CD4-positive, alpha-beta T cell (primary cell): ENCODE measurements at regions not wholly inside any gene's neighbourhood (a gene's known extent, or its start where the extent isn't known, plus 50 kb on each side); places are given as distances from the start of the nearest gene placed in this dataset.

ENCODE experiments used
- ATAC-seq: fragments of 200-7000 bp; cut with Tn5 transposase; one replicate; pipeline ENCODE4 v1.10.0; 2022; ENCODE audit warnings: mild to moderate bottlenecking; ENCODE audit not compliant: poor library complexity
- CTCF ChIA-PET: fragments of 350-600 bp; sonication (Branson Sonifier 250); formaldehyde crosslinking; loops from one replicate; lab custom pipeline; 2021; ENCODE audit warnings: antibody characterized with exemption, inconsistent platforms; lab: Charles Lee
- POLR2A ChIA-PET: fragments of 350-600 bp; sonication (Branson Sonifier 250); formaldehyde crosslinking; loops from one replicate; lab custom pipeline; 2021; ENCODE audit warnings: antibody characterized with exemption, inconsistent platforms; lab: Charles Lee
- DNase-seq, 14 experiments: peaks; one replicate each; pipeline ENCODE4 v3.0.0-alpha.2; 2013 to 2020; ENCODE audit warnings: mixed read lengths in 2 of 14
- H3K27ac ChIP-seq, 2 donors: one replicate each; pipeline versions ENCODE4 v1.5.1 to v1.7.0; 2013; ENCODE audit warnings: low read length in 2 of 2, low read depth in 1 of 2, mild to moderate bottlenecking in 1 of 2
- H3K27me3 ChIP-seq, 2 experiments: 1 replicate in 1 of 2; 2 replicates in 1 of 2; pipeline versions ENCODE4 v1.6.1 to v1.7.0; 2013; ENCODE audit warnings: low read length in 2 of 2, control low read depth in 1 of 2, mild to moderate bottlenecking in 1 of 2, moderate library complexity in 1 of 2; ENCODE audit not compliant: insufficient read depth in 2 of 2, control insufficient read depth in 1 of 2
- H3K36me3 ChIP-seq: one replicate; pipeline ENCODE4 v1.6.1; 2013; ENCODE audit warnings: low read length, control low read depth; ENCODE audit not compliant: insufficient read depth
- H3K4me1 ChIP-seq: one replicate; pipeline ENCODE4 v1.6.1; 2013; ENCODE audit warnings: low read length, control low read depth; ENCODE audit not compliant: insufficient read depth
- H3K4me3 ChIP-seq: one replicate; pipeline ENCODE4 v1.5.1; 2013; ENCODE audit warnings: mild to moderate bottlenecking, low read length, moderate library complexity
- H3K9me3 ChIP-seq, 2 experiments: 1 replicate in 1 of 2; 2 replicates in 1 of 2; pipeline versions ENCODE4 v1.6.1 to v1.7.0; 2013; ENCODE audit warnings: low read length in 2 of 2, mild to moderate bottlenecking in 2 of 2, control low read depth in 1 of 2, moderate library complexity in 1 of 2; ENCODE audit not compliant: control insufficient read depth in 1 of 2, insufficient read depth in 1 of 2
- H3K27ac Mint-ChIP-seq: one replicate; pipeline ENCODE4 v1.8.0; 2020; ENCODE audit warnings: mixed read lengths
- H3K27me3 Mint-ChIP-seq: one replicate; pipeline ENCODE4 v1.8.0; 2021; ENCODE audit warnings: mixed read lengths
- H3K36me3 Mint-ChIP-seq: one replicate; pipeline ENCODE4 v1.8.0; 2021; ENCODE audit warnings: low read depth, mixed read lengths
- H3K4me1 Mint-ChIP-seq: one replicate; pipeline ENCODE4 v1.8.0; 2021; ENCODE audit warnings: low read depth, mixed read lengths
- H3K4me3 Mint-ChIP-seq: one replicate; pipeline ENCODE4 v1.8.0; 2020; ENCODE audit warnings: mild to moderate bottlenecking, mixed read lengths
- H3K9me3 Mint-ChIP-seq: one replicate; pipeline ENCODE4 v1.8.0; 2020; ENCODE audit warnings: mixed read lengths
- intact Hi-C, 2 experiments: fragments of 100-400 bp; cut with DNase I in 1 of 2; cut with micrococcal nuclease in 1 of 2; formaldehyde crosslinking; loops; one replicate each; pipeline versions ENCODE4 v1.15.1 to v1.9.0; 2023 to 2025; cut with DNase I, micrococcal nuclease
- TF ChIP-seq, protein P1 (sequence below): fragments of 200-600 bp; IDR thresholded peaks from one replicate; pipeline ENCODE4 v1.8.0; 2022; ENCODE audit warnings: antibody characterized with exemption, mild to moderate bottlenecking

DNA sequence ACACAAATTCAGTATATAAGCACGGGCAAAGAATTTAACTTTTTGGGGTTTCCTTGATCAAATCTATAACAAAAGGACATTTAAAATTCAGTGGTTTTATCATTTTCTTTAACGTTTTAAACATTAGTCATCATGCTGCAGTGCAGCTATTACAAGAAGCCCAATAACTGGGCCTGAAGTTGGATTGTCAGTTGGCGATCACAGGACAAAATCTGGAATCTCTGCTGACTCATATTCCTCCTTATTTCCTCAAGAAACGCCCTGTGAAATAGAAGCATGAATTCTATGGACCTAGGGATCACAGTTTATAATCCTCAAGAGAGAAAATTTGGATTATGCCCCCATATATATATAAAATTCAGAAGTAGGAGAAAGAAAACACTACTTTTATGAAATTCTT, 971.6 kb upstream of the MIR17HG start:
- Mint-ChIP-seq H3K36me3 (no peaks in the 10 kb centered on the region), H3K9me3 (peaks cover 3% of the 10 kb centered on the region), H3K4me3 (no peak overlapping the region), H3K27ac (no peak overlapping the region), H3K4me1 (no peaks in the 10 kb centered on the region), H3K27me3 (no peaks in the 10 kb centered on the region)
- H3K27ac ChIP-seq = no peak overlapping the region
- no peaks in the 10 kb centered on the region for H3K27me3 ChIP-seq
- POLR2A ChIA-PET = no interaction called here
- CTCF ChIA-PET = no interaction called here
- TF ChIP-seq, protein P1, sequence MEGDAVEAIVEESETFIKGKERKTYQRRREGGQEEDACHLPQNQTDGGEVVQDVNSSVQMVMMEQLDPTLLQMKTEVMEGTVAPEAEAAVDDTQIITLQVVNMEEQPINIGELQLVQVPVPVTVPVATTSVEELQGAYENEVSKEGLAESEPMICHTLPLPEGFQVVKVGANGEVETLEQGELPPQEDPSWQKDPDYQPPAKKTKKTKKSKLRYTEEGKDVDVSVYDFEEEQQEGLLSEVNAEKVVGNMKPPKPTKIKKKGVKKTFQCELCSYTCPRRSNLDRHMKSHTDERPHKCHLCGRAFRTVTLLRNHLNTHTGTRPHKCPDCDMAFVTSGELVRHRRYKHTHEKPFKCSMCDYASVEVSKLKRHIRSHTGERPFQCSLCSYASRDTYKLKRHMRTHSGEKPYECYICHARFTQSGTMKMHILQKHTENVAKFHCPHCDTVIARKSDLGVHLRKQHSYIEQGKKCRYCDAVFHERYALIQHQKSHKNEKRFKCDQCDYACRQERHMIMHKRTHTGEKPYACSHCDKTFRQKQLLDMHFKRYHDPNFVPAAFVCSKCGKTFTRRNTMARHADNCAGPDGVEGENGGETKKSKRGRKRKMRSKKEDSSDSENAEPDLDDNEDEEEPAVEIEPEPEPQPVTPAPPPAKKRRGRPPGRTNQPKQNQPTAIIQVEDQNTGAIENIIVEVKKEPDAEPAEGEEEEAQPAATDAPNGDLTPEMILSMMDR = no peak
- no peak for DNase-seq
- no peaks in the 10 kb centered on the region for H3K9me3 ChIP-seq
- no peaks in the 10 kb centered on the region for H3K36me3 ChIP-seq
- no peak overlapping the region for H3K4me3 ChIP-seq
- no peaks in the 10 kb centered on the region for H3K4me1 ChIP-seq
- intact Hi-C loops = no loop called here
- no peak for ATAC-seq

DNA sequence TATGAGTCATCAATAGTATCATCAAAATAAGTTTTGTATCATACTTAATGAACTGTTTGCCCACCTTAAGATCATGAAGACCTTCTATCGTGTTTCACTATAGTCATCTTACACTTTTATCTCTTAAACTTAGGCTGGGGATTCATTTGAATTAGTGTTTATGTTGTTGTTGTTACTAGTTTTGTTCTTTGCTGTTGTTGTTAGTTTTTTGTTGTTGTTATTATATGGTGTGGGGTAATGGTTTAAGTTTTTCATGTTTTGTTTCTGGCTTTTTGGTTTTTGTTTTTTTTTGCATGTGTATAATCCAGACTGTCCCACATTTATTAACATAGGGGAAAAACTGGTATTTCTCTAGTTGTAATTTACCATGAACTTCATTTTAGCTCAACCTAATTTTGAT, 965.1 kb upstream of the MIR17HG start:
- Histone ChIP-seq H3K27ac (no peak overlapping the region), H3K4me3 (no peak overlapping the region), H3K27me3 (no peaks in the 10 kb centered on the region), H3K9me3 (no peaks in the 10 kb centered on the region), H3K4me1 (no peaks in the 10 kb centered on the region), H3K36me3 (no peaks in the 10 kb centered on the region)
- POLR2A ChIA-PET = no interaction called here
- ATAC-seq = no peak
- no peak overlapping the region for H3K4me3 Mint-ChIP-seq
- H3K36me3 Mint-ChIP-seq = no peaks in the 10 kb centered on the region
- peaks cover 3% of the 10 kb centered on the region for H3K9me3 Mint-ChIP-seq
- H3K27ac Mint-ChIP-seq = no peak overlapping the region
- no peaks in the 10 kb centered on the region for H3K4me1 Mint-ChIP-seq
- DNase-seq = no peak
- no peaks in the 10 kb centered on the region for H3K27me3 Mint-ChIP-seq
- intact Hi-C loops = no loop called here
- TF ChIP-seq, protein P1 = no peak
- CTCF ChIA-PET = interaction anchor here (0.5 kb wide), 1 partner anchor 727 kb away, joined by 3 read pairs; no protein-coding TSS in a partner anchor

DNA sequence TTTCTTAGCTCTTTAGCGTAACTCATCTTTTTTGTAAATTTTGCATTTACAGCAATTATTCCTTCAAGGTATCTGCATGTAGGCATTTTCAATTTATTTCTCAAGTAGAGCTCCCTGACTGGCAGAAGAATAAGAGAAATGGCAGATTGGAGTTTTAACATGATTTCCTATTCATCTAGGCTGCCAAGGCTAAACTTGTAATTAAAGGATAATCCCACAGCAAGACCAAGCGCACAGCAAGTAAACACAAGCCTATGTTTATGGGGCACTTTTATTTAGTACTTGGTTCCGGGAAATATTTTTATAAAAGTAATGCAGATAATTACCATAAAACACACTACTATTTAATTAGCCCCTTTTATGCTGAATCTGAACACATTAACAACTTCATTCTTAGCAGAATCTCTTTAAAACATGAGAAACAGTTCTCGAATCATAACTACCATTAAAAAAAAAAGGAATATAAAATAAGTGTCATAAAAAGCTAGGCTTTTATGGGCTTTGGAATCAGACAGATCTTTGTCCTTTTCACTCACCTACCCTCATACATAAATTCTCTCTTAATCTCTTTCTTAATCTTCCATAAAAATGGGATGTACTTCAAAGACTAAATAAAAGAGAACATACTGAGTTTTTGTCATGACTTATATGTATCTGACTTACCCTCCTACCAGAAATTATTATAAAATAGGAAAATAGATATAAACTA, 961.6 kb upstream of the MIR17HG start:
- Mint-ChIP-seq H3K9me3 (peaks cover 12% of the 10 kb centered on the region), H3K4me3 (no peak overlapping the region), H3K27ac (no peak overlapping the region), H3K27me3 (no peaks in the 10 kb centered on the region), H3K4me1 (no peaks in the 10 kb centered on the region), H3K36me3 (no peaks in the 10 kb centered on the region)
- ATAC-seq = no peak
- intact Hi-C loops = no loop called here
- POLR2A ChIA-PET = interaction anchor here (0.7 kb wide), 1 partner anchor 65 kb away, joined by 3 read pairs; no protein-coding TSS in a partner anchor
- Histone ChIP-seq H3K36me3 (no peaks in the 10 kb centered on the region), H3K27ac (no peak overlapping the region), H3K4me3 (no peak overlapping the region), H3K9me3 (no peaks in the 10 kb centered on the region), H3K4me1 (no peaks in the 10 kb centered on the region), H3K27me3 (no peaks in the 10 kb centered on the region)
- TF ChIP-seq, protein P1 = no peak
- DNase-seq = no peak
- CTCF ChIA-PET = no interaction called here
